NT2/D1 (cell line): ENCODE measurements at regions not wholly inside any gene's neighbourhood (a gene's known extent, or its start where the extent isn't known, plus 50 kb on each side); places are given as distances from the start of the nearest gene placed in this dataset.

Experiments used
- SUZ12 ChIP-seq: IDR thresholded peaks from 2 replicates; pipeline ENCODE4 v1.6.1; 2011; ENCODE audit not compliant: insufficient read length, insufficient read depth; ENCODE audit errors: extremely low read depth
- YY1 ChIP-seq: IDR thresholded peaks from 2 replicates; pipeline ENCODE4 v1.6.1; 2011; ENCODE audit not compliant: insufficient read length, insufficient read depth
- ZNF274 ChIP-seq: IDR thresholded peaks from 2 replicates; pipeline ENCODE4 v1.6.1; 2011; ENCODE audit warnings: mild to moderate bottlenecking, low read depth, low read length

DNA sequence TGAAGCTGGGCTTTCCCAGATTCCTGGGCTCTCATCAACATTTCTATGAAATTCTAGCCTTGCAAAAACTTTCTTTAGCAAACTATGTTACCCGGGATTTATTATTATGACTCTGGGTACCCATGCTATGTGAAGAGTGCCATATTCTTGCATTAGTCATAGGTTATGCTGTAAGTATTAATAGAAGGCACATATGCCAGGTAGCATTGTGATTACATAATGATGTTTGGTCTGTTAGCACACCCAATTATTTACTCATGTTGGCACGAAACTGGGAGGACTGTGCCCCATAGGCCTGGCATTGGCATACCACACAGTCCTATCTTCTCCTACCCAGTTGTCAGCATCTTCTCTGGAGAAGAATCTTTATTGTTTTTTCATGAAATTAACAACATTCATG is 171.0 kb downstream of the SLC4A3 start:
- TF ChIP-seq ZNF274 (no peak), SUZ12 (no peak), YY1 (no peak)
